ENCODE measurements at regions not wholly inside any gene's neighbourhood (a gene's known extent, or its start where the extent isn't known, plus 50 kb on each side); places are given as distances from the start of the nearest gene placed in this dataset.

- TF ChIP-seq, protein P1, sequence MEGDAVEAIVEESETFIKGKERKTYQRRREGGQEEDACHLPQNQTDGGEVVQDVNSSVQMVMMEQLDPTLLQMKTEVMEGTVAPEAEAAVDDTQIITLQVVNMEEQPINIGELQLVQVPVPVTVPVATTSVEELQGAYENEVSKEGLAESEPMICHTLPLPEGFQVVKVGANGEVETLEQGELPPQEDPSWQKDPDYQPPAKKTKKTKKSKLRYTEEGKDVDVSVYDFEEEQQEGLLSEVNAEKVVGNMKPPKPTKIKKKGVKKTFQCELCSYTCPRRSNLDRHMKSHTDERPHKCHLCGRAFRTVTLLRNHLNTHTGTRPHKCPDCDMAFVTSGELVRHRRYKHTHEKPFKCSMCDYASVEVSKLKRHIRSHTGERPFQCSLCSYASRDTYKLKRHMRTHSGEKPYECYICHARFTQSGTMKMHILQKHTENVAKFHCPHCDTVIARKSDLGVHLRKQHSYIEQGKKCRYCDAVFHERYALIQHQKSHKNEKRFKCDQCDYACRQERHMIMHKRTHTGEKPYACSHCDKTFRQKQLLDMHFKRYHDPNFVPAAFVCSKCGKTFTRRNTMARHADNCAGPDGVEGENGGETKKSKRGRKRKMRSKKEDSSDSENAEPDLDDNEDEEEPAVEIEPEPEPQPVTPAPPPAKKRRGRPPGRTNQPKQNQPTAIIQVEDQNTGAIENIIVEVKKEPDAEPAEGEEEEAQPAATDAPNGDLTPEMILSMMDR (IDR thresholded peaks at IDR 0.05; ENCODE audit: insufficient read depth, low read length) = no peak
- no peak for TF ChIP-seq POLR2AphosphoS5 (IDR thresholded peaks at IDR 0.05; ENCODE audit: low read depth)
Observed at GRCh38 chr1:229838204-229838603, 212.2 kb downstream of the URB2 start.

All from HL-60 (cell line).